H1 (cell line): ENCODE measurements at regions not wholly inside any gene's neighbourhood (a gene's known extent, or its start where the extent isn't known, plus 50 kb on each side); places are given as distances from the start of the nearest gene placed in this dataset.

Experiments
- CTCF ChIA-PET: fragments of 300-600 bp; sonication (Branson Sonifier 250); formaldehyde crosslinking; loops from one replicate; lab custom pipeline; 2021; ENCODE audit not compliant: partially characterized antibody; lab: Charles Lee
- POLR2A ChIA-PET: fragments of 300-600 bp; sonication (Branson Sonifier 250); formaldehyde crosslinking; loops from one replicate; lab custom pipeline; 2021; ENCODE audit warnings: inconsistent platforms; ENCODE audit not compliant: partially characterized antibody; lab: Charles Lee
- DNase-seq, 2 experiments: peaks; one replicate each; pipeline versions ENCODE4 v3.0.0 to v3.0.0-alpha.2; 2010 to 2022; ENCODE audit warnings: low spot score in 2 of 2, low read depth in 1 of 2, mixed read lengths in 1 of 2
- FAIRE-seq: peaks from 2 replicates; lab custom pipeline; 2011; peaks lifted over from hg19 to GRCh38; lab: Jason Lieb, UNC
- H2AFZ ChIP-seq: 2 replicates; pipeline ENCODE4 v1.8.1; 2012; ENCODE audit warnings: low read length, inconsistent platforms
- H2AK5ac ChIP-seq: 2 replicates; pipeline ENCODE4 v1.6.1; 2013; ENCODE audit warnings: low read depth, low read length
- H2BK120ac ChIP-seq: replicated peaks from 2 replicates; pipeline ENCODE3; 2013; ENCODE audit warnings: low read depth, low read length, inconsistent platforms
- H2BK12ac ChIP-seq: 2 replicates; pipeline ENCODE4 v1.6.1; 2013; ENCODE audit warnings: low read depth, low read length
- H2BK15ac ChIP-seq: 2 replicates; pipeline ENCODE4 v1.6.1; 2013; ENCODE audit warnings: low read length
- H2BK20ac ChIP-seq: 2 replicates; pipeline ENCODE4 v1.6.1; 2013; ENCODE audit warnings: low read length
- H2BK5ac ChIP-seq: 2 replicates; pipeline ENCODE4 v1.6.1; 2013; ENCODE audit warnings: low read depth, low read length
- H3K14ac ChIP-seq: 2 replicates; pipeline ENCODE4 v1.6.1; 2013; ENCODE audit warnings: inconsistent platforms; ENCODE audit not compliant: insufficient read length
- H3K18ac ChIP-seq: 2 replicates; pipeline ENCODE4 v1.6.1; 2013; ENCODE audit warnings: low read length; ENCODE audit errors: extremely low read depth
- H3K23ac ChIP-seq: 2 replicates; pipeline ENCODE4 v1.6.1; 2013; ENCODE audit warnings: inconsistent platforms; ENCODE audit not compliant: insufficient read length
- H3K23me2 ChIP-seq: 2 replicates; pipeline ENCODE4 v1.6.1; 2013; ENCODE audit warnings: low read depth, low read length
- H3K27ac ChIP-seq: 2 replicates; pipeline ENCODE4 v1.6.1; 2011; ENCODE audit warnings: low read depth, low read length, inconsistent platforms
- H3K27me3 ChIP-seq, 4 experiments: replicated peaks in 1 of 4; 1 replicate in 1 of 4; 2 replicates in 3 of 4; pipeline versions ENCODE4 v1.6.1 to v1.8.1; 2011 to 2013; ENCODE audit warnings: low read length in 3 of 4, mild to moderate bottlenecking in 3 of 4, inconsistent platforms in 2 of 4, mixed read lengths in 2 of 4, moderate library complexity in 1 of 4; ENCODE audit not compliant: control insufficient read depth in 3 of 4, insufficient read depth in 3 of 4; ENCODE audit errors: extremely low read depth in 1 of 4
- H3K36me3 ChIP-seq, 4 experiments: 2 replicates each; pipeline versions ENCODE4 v1.6.1 to v1.8.1; 2011 to 2013; ENCODE audit warnings: mild to moderate bottlenecking in 4 of 4, low read length in 3 of 4, moderate library complexity in 2 of 4, control low read depth in 1 of 4, inconsistent platforms in 1 of 4; ENCODE audit not compliant: insufficient read depth in 4 of 4, control insufficient read depth in 2 of 4
- H3K4ac ChIP-seq: replicated peaks from 2 replicates; pipeline ENCODE3; 2013; ENCODE audit warnings: low read length, low read depth, mixed read lengths, inconsistent platforms; ENCODE audit not compliant: insufficient read length
- H3K4me1 ChIP-seq, 4 experiments: replicated peaks in 1 of 4; 1 replicate in 1 of 4; 2 replicates in 3 of 4; pipeline versions ENCODE4 v1.6.1 to v1.8.1; 2011 to 2013; ENCODE audit warnings: low read length in 3 of 4, inconsistent platforms in 2 of 4, mixed read lengths in 1 of 4; ENCODE audit not compliant: insufficient read depth in 4 of 4, control insufficient read depth in 3 of 4
- H3K4me2 ChIP-seq, 2 experiments: 2 replicates each; pipeline versions ENCODE4 v1.6.1 to v1.8.1; 2011 to 2013; ENCODE audit warnings: low read depth in 2 of 2, low read length in 2 of 2, control low read depth in 1 of 2, inconsistent platforms in 1 of 2, mild to moderate bottlenecking in 1 of 2; ENCODE audit not compliant: insufficient read depth in 1 of 2
- H3K4me3 ChIP-seq, 4 experiments: fragments of 200-600, 300-600 bp in 1 of 4; sonication (generic), shearing (Covaris generic), sonication (Bioruptor Twin) in 1 of 4; 2 replicates each; pipeline versions ENCODE4 v1.5.1 to v1.8.1; 2011 to 2016; ENCODE audit warnings: low read length in 4 of 4, low read depth in 3 of 4, control low read depth in 2 of 4, inconsistent platforms in 2 of 4, mild to moderate bottlenecking in 2 of 4, mixed read lengths in 1 of 4, moderate library complexity in 1 of 4; ENCODE audit not compliant: insufficient read depth in 2 of 4; ENCODE audit errors: extremely low read depth in 1 of 4
- H3K56ac ChIP-seq: replicated peaks from 2 replicates; pipeline ENCODE3; 2013; ENCODE audit warnings: low read depth, mild to moderate bottlenecking, mixed read lengths, low read length, inconsistent platforms; ENCODE audit not compliant: insufficient read length
- H3K79me1 ChIP-seq: 2 replicates; pipeline ENCODE4 v1.6.1; 2013; ENCODE audit warnings: low read depth, low read length, control low read depth
- H3K79me2 ChIP-seq, 2 experiments: 2 replicates each; pipeline versions ENCODE4 v1.6.1 to v1.8.1; 2012 to 2013; ENCODE audit warnings: low read length in 2 of 2, mild to moderate bottlenecking in 2 of 2, inconsistent platforms in 1 of 2; ENCODE audit not compliant: insufficient read depth in 2 of 2, control insufficient read depth in 1 of 2
- H3K9ac ChIP-seq, 4 experiments: replicated peaks in 1 of 4; 1 replicate in 1 of 4; 2 replicates in 3 of 4; pipeline versions ENCODE4 v1.6.1 to v1.8.1; 2011 to 2013; ENCODE audit warnings: low read depth in 3 of 4, low read length in 3 of 4, control low read depth in 2 of 4, mild to moderate bottlenecking in 2 of 4, moderate library complexity in 2 of 4, inconsistent platforms in 1 of 4; ENCODE audit errors: extremely low read depth in 1 of 4
- H3K9me3 ChIP-seq, 2 experiments: 2 replicates each; pipeline versions ENCODE4 v1.6.1 to v1.8.1; 2012 to 2013; ENCODE audit warnings: mild to moderate bottlenecking in 2 of 2, moderate library complexity in 2 of 2, control low read depth in 1 of 2, inconsistent platforms in 1 of 2, low read depth in 1 of 2, low read length in 1 of 2, mixed read lengths in 1 of 2; ENCODE audit not compliant: insufficient read depth in 2 of 2
- H4K20me1 ChIP-seq, 2 experiments: replicated peaks in 1 of 2; 2 replicates each; pipeline versions ENCODE3 to v1.8.1; 2011 to 2013; ENCODE audit warnings: inconsistent platforms in 2 of 2, low read length in 2 of 2, mild to moderate bottlenecking in 1 of 2; ENCODE audit not compliant: insufficient read depth in 2 of 2, control insufficient read depth in 1 of 2
- H4K5ac ChIP-seq: 2 replicates; pipeline ENCODE4 v1.6.1; 2013; ENCODE audit warnings: low read length, low read depth, mixed read lengths, inconsistent platforms; ENCODE audit not compliant: insufficient read length
- H4K8ac ChIP-seq: 2 replicates; pipeline ENCODE4 v1.8.0; 2013; ENCODE audit warnings: mild to moderate bottlenecking, moderate library complexity, low read length, inconsistent platforms; ENCODE audit not compliant: insufficient read depth; ENCODE audit errors: extremely low read depth
- H4K91ac ChIP-seq: replicated peaks from 2 replicates; pipeline ENCODE3; 2013; ENCODE audit warnings: low read length, mixed read lengths, inconsistent platforms; ENCODE audit not compliant: insufficient read length
- CBX8 ChIP-seq: fragments of 300-800, 300-1000 bp; sonication (generic); IDR thresholded peaks from 2 replicates; pipeline ENCODE4 v1.7.1; 2016; ENCODE audit warnings: low read depth, low read length, borderline replicate concordance
- EP300 ChIP-seq, 2 experiments: IDR thresholded peaks; 1 replicate in 1 of 2; 2 replicates in 1 of 2; pipeline ENCODE4 v1.6.1; 2011 to 2012; ENCODE audit warnings: low read depth in 2 of 2, low read length in 2 of 2, mild to moderate bottlenecking in 2 of 2, borderline replicate concordance in 1 of 2, inconsistent platforms in 1 of 2, moderate library complexity in 1 of 2
- HDAC2 ChIP-seq, 2 experiments: fragments of 300-600 bp in 1 of 2; sonication (generic) in 1 of 2; IDR thresholded peaks; 2 replicates each; pipeline ENCODE4 v1.6.1; 2011 to 2012; ENCODE audit warnings: low read depth in 2 of 2, low read length in 2 of 2, mild to moderate bottlenecking in 2 of 2, moderate library complexity in 2 of 2, borderline replicate concordance in 1 of 2, inconsistent platforms in 1 of 2
- KDM1A ChIP-seq: fragments of 200-600, 300-600 bp; sonication (generic); IDR thresholded peaks from 2 replicates; pipeline ENCODE4 v1.7.1; 2016; ENCODE audit warnings: mild to moderate bottlenecking, low read length, borderline replicate concordance
- MAFK ChIP-seq: IDR thresholded peaks from 2 replicates; pipeline ENCODE4 v1.6.1; 2012; ENCODE audit warnings: low read depth, mild to moderate bottlenecking, improper control_type of control experiment, low read length
- SIN3A ChIP-seq, 2 experiments: IDR thresholded peaks in 1 of 2; conservative IDR thresholded peaks in 1 of 2; 2 replicates each; pipeline ENCODE4 v1.6.1; 2011 to 2012; ENCODE audit warnings: low read length in 2 of 2, improper control_type of control experiment in 1 of 2, low read depth in 1 of 2, mild to moderate bottlenecking in 1 of 2
- SP2 ChIP-seq: IDR thresholded peaks from 2 replicates; pipeline ENCODE4 v1.6.1; 2012; ENCODE audit warnings: mild to moderate bottlenecking, low read length, inconsistent platforms
- TAF7 ChIP-seq: optimal IDR thresholded peaks from 2 replicates; pipeline ENCODE3; 2011; ENCODE audit warnings: low read depth, mild to moderate bottlenecking, inconsistent platforms, low read length, moderate library complexity, borderline replicate concordance
- WGBS, 2 experiments: shearing (Covaris generic) in 1 of 2; methylation state at CpG; one replicate each; pipeline versions ENCODE4 v1.1.6 to v1.1.7; 2013 to 2015; ENCODE audit warnings: low lambda C conversion rate in 2 of 2, mixed read lengths in 2 of 2, inconsistent platforms in 1 of 2, low coverage in 1 of 2, missing lambda C conversion rate in 1 of 2; ENCODE audit not compliant: insufficient replicate concordance in 2 of 2, insufficient coverage in 1 of 2, insufficient read length in 1 of 2; ENCODE audit errors: extremely low coverage in 1 of 2, missing lambda C conversion rate in 1 of 2; 5-methylcytosine and 5-hydroxymethylcytosine counted together
- TF ChIP-seq, protein P1 (sequence below): IDR thresholded peaks from 2 replicates; pipeline ENCODE4 v1.6.1; 2011; ENCODE audit warnings: low read depth, mild to moderate bottlenecking, low read length; ENCODE audit not compliant: insufficient read depth

DNA sequence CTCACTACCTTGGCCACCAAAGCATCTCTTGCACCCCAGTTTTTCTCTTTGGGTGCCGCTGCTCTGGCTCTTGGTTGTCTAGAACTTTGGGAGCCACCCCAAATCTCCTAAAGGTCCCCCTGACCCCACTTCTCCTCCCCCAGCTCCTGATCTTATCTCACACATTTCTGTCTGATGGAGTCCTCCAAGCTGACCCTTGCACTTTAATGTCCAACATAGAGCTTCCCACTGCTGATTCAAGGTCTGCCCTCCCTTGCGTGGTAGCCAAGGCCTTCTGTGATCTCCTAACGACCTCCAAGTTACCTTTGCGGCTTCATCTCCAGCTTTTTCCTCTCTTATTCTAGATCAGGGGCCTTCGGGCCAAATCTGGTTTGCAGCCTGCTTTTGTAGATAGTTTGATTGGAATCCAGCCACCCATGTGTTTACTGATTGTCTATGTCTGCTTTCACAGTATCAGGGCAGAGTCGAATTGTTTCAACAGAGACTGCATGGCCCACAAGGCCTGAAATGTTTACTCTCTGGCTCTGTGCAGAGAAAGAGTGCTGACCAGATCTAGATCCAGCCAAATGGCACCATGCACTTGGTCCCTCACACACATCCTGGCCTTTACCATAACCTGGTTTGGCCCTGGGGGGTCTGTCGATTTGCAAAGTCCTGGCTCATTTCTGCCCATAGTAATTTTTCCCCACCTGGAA, 168.6 kb downstream of the HAPSTR1 start:
- Histone ChIP-seq H2BK20ac (no peak overlapping the region), H4K91ac (no peak overlapping the region), H3K4me3 (no peak overlapping the region), H3K79me1 (no peaks in the 10 kb centered on the region), H2AFZ (no peak overlapping the region), H3K4me2 (no peak overlapping the region), H2BK120ac (no peak overlapping the region), H3K23ac (no peak overlapping the region), H4K20me1 (no peaks in the 10 kb centered on the region), H3K18ac (no peak overlapping the region), H3K56ac (no peak overlapping the region), H2BK5ac (no peak overlapping the region), H3K27me3 (no peaks in the 10 kb centered on the region), H3K79me2 (no peaks in the 10 kb centered on the region), H3K9ac (no peak overlapping the region), H3K27ac (no peak overlapping the region), H3K9me3 (no peaks in the 10 kb centered on the region), H3K36me3 (no peaks in the 10 kb centered on the region)
- WGBS, 2 experiments: 92% methylated on average over 7 of the region's 7 CpGs; no CpG with 5 or more reads in 1 of the 2 experiments
- FAIRE-seq: no peak
- TF ChIP-seq SIN3A (conservative IDR thresholded peaks at IDR 0.05 in 1 of 2, IDR thresholded peaks at IDR 0.05 in 1 of 2; ENCODE audit: low read depth in 1 of 2, low read length in 2 of 2): no peak
- TF ChIP-seq, protein P1, sequence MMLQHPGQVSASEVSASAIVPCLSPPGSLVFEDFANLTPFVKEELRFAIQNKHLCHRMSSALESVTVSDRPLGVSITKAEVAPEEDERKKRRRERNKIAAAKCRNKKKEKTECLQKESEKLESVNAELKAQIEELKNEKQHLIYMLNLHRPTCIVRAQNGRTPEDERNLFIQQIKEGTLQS: no peak
- TF ChIP-seq MAFK: no peak
- no peak for TF ChIP-seq EP300 (IDR thresholded peaks at IDR 0.05; ENCODE audit: borderline replicate concordance in 1 of 2, low read depth in 2 of 2, low read length in 2 of 2)
- no peak for TF ChIP-seq SP2
- TF ChIP-seq TAF7: no peak
- TF ChIP-seq CBX8: no peak
- no peak for TF ChIP-seq HDAC2 (IDR thresholded peaks at IDR 0.05; ENCODE audit: borderline replicate concordance in 1 of 2, low read depth in 2 of 2, low read length in 2 of 2)
- TF ChIP-seq KDM1A: no peak
- TF ChIP-seq, all 59 proteins: peak for 0
- ChIA-PET POLR2A (no interaction called here), CTCF (interaction anchor here (0.8 to 10.8 kb wide), 21 partner anchors 8 to 923 kb away, joined by 3 to 86 read pairs (median 5); partner anchors contain the start of gene GRIN2A)
- no peak for DNase-seq
- Histone ChIP-seq H2AK5ac (no peak overlapping the region), H2BK12ac (no peak overlapping the region), H3K23me2 (no peaks in the 10 kb centered on the region), H2BK15ac (no peak overlapping the region), H3K14ac (no peak overlapping the region), H3K4ac (no peak overlapping the region), H3K4me1 (peaks cover 0 to 4% (median under 1%) of the 10 kb centered on the region in 4 experiments; a peak in 3 of 7 replicates), H4K5ac (no peak overlapping the region), H4K8ac (no peak overlapping the region)
